Amniotic stem cell (primary cell): ENCODE measurements at regions not wholly inside any gene's neighbourhood (a gene's known extent, or its start where the extent isn't known, plus 50 kb on each side); places are given as distances from the start of the nearest gene placed in this dataset.
"Not testable (repeated sequence)": the region's sequence is repeated elsewhere in the genome, so short reads cannot be mapped to it uniquely, and the experiment has no call there.

Experiments
- DNase-seq: peaks from one replicate; lab custom pipeline; 2025; lab: John Stamatoyannopoulos, UW

GRCh38 chr2:51894584-51894983 lies 862.7 kb upstream of the NRXN1 start:
- DNase-seq: not testable (repeated sequence)

DNA sequence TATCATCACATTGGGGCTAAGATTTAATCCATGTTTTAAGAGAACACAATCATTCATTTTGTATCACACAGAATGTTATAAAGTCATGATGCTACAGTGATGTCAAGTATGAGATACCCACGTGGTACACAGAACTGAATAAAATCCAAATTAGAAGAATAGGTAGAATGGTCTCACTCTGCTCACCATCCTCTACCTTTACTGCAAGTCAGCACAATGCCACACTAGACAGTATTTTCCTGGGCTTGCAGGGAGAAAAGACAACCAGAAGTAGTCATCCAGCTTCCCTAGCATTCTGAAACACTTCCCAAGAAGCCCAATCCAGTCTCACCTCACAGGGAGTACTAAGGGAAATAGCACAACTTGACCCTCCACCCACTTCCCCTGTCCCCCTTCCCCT lies 856.2 kb upstream of the NRXN1 start:
- no peak for DNase-seq

- DNase-seq: no peak
These were observed 849.7 kb upstream of the NRXN1 start for GRCh38 chr2:51881673-51882072.

GRCh38 chr2:51880153-51880552 lies 848.2 kb upstream of the NRXN1 start:
- DNase-seq: no peak

DNA sequence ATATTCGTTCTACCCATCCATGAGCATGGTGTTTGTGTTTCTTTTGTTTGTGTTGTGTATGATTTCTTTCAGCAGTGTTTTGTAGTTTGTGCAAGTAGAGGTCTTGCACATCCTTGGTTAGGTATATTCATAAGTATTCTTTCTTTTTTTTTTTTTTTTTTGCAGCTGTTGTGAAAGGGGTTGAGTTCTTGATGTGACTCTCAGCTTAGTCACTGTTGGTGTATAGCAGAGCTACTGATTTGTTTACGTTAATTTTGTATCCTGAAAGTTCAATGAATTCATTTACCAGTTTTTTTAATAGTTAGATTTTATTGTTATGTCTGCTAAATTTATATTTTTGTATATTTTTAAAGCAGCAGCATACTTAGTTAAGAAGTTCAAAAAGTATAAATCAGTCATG lies 834.4 kb upstream of the NRXN1 start:
- no peak for DNase-seq

- DNase-seq: no peak
These were observed 827.3 kb upstream of the NRXN1 start for GRCh38 chr2:51859260-51859659.

- DNase-seq: no peak
These were observed 823.8 kb upstream of the NRXN1 start for GRCh38 chr2:51855683-51856082.

GRCh38 chr2:51846796-51847195 lies 814.9 kb upstream of the NRXN1 start:
- DNase-seq: no peak

DNA sequence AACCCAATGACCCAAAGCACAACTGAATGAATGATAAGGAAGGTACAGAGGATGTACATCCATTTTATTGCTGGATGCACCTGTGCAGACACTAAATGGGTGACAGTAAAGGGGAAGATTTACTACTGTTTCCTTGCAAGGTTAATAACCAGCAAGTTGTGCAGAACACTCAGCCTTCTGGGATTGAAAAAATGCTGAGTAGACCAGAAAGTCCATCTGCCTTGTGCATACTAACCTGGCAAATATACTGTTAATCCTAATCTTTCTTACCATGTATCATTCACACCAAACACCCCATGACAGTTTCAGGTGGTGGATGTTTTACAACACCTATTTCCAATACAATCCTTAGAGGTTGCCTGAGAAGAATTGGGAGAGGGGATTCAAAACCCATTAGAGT lies 814.1 kb upstream of the NRXN1 start:
- no peak for DNase-seq

DNA sequence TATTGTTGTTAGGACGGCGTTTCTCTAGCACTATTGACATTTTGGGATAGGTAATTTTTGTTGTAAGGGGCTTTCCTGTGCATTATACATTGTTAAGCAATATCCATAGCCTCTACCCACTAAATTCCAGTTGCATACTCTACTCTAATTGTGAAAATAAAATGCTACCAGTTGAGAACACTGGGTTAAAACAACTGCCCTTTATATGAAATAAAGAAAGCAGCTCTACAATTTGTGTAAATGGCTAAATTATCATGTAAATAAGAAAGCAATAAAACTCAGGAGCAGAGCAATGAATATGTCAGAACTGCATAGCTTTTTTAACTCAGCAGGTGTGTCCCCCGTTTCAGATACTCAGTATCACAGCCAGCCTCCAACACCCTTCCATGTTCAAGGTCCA lies 812.7 kb upstream of the NRXN1 start:
- no peak for DNase-seq

DNA sequence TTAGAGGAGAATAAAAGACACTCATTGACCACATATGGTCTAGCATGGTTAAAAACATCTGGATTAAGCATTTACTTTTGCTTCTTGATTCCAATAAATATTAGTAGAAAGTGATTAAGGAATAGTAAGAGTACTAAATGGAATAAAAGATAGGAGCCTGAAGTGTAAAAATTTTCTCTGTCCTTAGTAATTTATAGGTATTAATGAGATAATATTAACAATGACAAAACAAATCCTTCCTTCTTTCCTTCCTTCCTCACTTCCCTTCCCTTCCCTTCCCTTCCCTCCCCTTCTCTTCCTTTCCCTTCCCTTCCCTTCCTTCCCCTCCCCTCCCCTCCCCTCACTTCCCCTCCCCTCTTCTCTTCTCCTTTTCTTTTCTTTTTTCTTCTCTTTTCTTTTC lies 797.5 kb upstream of the NRXN1 start:
- DNase-seq: no peak

GRCh38 chr2:51825823-51826222 lies 793.9 kb upstream of the NRXN1 start:
- no peak for DNase-seq

- peak; percentile 11 for DNase-seq
These were observed 781.3 kb upstream of the NRXN1 start for GRCh38 chr2:51813247-51813646.

DNA sequence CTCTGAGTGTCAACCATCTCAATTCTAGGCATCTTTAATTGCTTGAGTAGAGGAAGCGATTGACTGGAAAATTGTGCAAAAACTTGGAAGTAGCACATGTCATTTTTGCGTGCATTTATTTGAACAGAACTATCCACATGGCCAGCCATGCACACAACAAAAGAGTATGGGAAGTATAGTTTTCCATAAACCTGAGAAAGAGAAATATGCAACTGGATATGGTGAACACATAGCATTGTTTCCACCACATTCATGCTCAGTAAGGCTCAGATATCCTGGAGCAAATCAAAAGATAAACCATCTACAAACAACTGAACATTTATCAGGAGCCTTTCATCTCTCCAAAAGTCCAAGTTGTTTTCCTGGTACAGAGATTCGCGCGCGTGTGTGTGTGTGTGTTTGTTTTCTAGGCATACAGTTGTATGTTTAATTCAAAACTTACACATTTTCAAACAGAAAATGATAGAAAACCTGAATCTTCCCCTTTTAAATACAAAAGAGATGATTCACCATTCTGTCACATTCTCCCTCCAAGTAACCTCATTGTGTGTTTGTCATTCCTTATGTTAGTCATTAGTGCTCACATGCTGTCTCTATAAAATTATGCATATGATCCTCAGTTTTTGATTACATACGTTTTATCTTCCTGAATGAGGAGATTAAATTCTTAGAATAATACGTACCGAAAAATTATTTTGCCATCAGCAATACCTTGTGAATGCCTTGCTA lies 780.4 kb upstream of the NRXN1 start:
- DNase-seq: peak; percentile 31

- DNase-seq: no peak
These were observed 778.3 kb upstream of the NRXN1 start for GRCh38 chr2:51810197-51810596.

- DNase-seq: no peak
These were observed 775.3 kb upstream of the NRXN1 start for GRCh38 chr2:51807229-51807628.

- no peak for DNase-seq
These were observed 763.4 kb upstream of the NRXN1 start for GRCh38 chr2:51795248-51795888.

DNA sequence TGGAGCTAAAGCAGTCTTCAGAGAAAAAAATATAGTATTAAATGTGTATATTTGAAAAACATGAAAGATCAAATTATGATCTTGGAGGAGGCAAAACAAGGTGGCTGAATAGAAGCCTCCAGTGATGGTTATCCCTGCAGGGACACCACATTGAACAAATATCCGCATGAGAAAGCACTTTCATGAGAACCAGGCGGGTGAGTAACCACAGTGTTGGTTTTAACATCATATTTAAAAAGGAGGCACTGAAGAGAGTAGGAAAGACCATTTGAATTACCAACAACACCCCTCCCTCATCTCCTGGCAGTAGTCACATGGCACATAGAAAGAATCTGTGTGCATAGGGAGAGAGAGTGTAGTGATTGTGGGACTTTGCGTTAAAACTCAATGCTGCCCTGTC lies 759.6 kb upstream of the NRXN1 start:
- no peak for DNase-seq

DNA sequence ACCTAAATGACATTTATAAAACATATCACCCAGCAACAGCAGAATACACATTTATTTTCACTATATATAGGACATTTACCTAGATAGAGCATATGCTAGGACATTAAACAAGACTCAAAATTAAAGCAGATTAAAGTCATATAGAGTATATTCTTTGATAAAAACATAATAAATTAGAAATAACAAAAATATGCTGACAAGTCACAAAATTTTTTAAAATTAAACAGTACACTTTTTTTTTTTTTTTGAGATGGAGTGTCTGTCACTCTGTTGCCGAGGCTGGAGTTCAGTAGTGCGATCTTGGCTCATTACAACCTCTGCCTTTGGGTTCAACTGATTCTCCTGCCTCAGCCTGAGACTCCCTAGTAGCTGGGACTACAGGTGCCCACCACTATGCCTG lies 758.9 kb upstream of the NRXN1 start:
- no peak for DNase-seq

DNA sequence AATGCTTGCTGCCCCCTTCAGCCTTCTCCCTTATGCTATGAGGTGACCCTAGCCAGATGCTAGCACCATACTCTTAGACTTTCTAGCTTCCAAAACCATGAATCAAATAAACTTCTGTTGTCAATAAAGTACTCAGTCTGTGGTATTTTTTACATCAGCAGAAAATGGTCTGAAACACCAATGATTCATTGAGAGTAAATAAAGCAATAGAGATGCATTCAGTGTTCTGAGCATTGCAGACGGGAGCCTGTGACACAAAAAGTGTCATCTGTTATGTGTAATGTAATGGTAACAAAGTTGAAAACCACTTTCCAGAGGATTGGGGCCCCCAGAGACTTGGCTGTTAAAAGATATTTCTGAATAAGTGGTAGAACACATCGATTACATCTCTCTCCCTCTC lies 758.0 kb upstream of the NRXN1 start:
- DNase-seq: no peak

DNA sequence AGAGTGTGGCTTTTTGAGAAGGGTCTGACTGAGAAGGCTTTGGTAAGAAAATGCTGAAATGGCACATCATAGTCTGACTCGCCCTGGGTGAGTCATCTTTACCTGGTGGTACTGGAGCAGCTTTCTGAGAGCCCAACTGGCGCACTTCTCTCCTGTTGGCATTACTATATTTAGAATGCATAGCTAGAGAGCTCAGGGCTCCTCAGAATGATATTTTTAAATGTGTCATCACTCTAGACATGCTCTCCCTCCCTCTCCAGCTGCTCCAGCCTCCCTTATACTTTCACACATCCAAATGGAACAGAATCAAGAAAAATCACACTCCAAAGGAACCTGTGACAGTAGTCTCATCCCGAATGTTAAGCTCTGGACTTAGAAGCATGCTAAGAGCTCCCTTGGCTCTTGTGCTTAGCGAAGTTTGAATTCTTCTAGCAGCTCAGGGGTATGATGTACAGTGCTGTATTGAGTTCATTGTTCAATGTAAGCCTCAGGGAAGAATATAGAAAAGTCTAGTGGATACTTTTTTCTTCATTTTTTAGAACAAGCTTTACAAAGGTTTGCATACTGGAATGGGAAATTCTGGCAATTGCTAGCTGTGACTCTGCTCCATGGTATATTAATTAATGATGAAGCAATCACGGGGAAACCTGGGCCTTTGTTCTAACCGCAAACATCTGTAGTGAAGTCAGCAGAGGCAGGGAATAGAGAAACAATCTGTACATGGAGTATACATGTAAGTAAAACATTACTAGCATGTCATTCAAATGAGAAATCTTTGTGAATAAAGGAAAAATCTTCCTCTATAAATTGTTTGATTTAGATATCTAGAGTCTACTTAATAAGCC lies 751.2 kb upstream of the NRXN1 start:
- no peak for DNase-seq

DNA sequence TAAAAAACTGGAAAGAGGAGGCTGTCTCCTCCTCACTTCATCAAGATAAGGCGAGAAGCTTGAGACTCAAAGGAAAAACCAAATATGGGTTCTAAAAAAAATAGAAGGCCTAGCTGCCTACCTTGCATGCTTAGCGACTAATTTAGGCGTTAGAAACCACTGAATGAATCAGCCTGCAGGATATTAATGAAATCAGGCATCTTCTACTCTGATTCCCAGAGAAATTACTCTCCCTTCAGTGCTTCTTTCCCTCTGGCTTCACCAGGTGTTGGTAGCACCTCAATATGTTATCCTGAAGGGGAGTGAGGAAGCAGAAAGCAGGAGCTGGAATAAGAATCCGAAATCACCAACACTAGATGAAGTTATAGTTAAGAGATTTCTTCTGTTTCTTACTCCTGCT lies 749.8 kb upstream of the NRXN1 start:
- DNase-seq: no peak

GRCh38 chr2:51780353-51780752 lies 748.4 kb upstream of the NRXN1 start:
- no peak for DNase-seq
